A673 (cell line): ENCODE measurements at regions not wholly inside any gene's neighbourhood (a gene's known extent, or its start where the extent isn't known, plus 50 kb on each side); places are given as distances from the start of the nearest gene placed in this dataset.

ENCODE experiments used
- CTCF ChIP-seq: fragments of 300-800, 200-600 bp; sonication (generic); conservative IDR thresholded peaks from 2 replicates; pipeline ENCODE4 v1.5.1; 2017; ENCODE audit warnings: low read depth, mild to moderate bottlenecking, antibody characterized with exemption, low read length, moderate library complexity, mixed read lengths
- EZH2 ChIP-seq: fragments of 200-600 bp; sonication (generic); IDR thresholded peaks from 2 replicates; pipeline ENCODE4 v1.6.1; 2017; ENCODE audit warnings: borderline replicate concordance, low read depth, mild to moderate bottlenecking, mixed read lengths, antibody characterized with exemption, low read length; ENCODE audit not compliant: poor library complexity, severe bottlenecking

- TF ChIP-seq CTCF (no peak), EZH2 (no peak)
These were observed 412.8 kb downstream of the KIF2B start for GRCh38 chr17:54235571-54235970.
